ENCODE measurements at regions not wholly inside any gene's neighbourhood (a gene's known extent, or its start where the extent isn't known, plus 50 kb on each side); places are given as distances from the start of the nearest gene placed in this dataset.

DNA sequence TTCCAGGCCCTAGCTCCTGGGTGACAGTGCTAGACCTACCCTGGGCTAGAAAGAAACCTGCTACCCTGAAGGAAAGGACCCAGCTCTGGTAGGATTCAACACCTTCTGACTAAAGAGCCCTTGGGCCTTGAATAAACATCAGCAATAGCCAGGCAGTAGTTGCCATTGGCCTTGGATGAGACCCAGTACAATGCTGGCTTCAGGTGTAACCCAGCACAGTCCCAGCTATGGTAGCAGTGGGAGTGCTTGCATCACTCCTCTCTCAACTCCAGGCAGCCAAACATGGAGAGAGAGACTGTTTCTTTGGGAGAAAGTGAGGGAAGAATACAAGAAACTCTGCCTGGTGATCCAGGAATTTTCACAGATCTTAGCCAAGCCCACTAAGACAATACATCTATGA, 73.5 kb upstream of the CXorf66 start:
- TF ChIP-seq POLR2A (IDR thresholded peaks at IDR 0.05; ENCODE audit: low read length) (no peak), GATA1 (IDR thresholded peaks at IDR 0.05; ENCODE audit: low read depth, low read length) (no peak)
